ENCODE measurements at regions not wholly inside any gene's neighbourhood (a gene's known extent, or its start where the extent isn't known, plus 50 kb on each side); places are given as distances from the start of the nearest gene placed in this dataset.

- TF ChIP-seq SP1 (IDR thresholded peaks at IDR 0.05) (no peak), ARNT (IDR thresholded peaks at IDR 0.05) (no peak), CTBP1 (IDR thresholded peaks at IDR 0.05; ENCODE audit: borderline replicate concordance) (no peak), SUZ12 (IDR thresholded peaks at IDR 0.05) (no peak), HDGF (IDR thresholded peaks at IDR 0.05; ENCODE audit: borderline replicate concordance) (no peak), BHLHE40 (IDR thresholded peaks at IDR 0.05; ENCODE audit: borderline replicate concordance) (no peak), FOXK2 (IDR thresholded peaks at IDR 0.05) (no peak), FOXM1 (IDR thresholded peaks at IDR 0.05; ENCODE audit: borderline replicate concordance) (no peak), TARDBP (IDR thresholded peaks at IDR 0.05) (no peak), ZNF384 (IDR thresholded peaks at IDR 0.05) (no peak)
Measured at GRCh38 chr22:23458663-23459541, 121.2 kb downstream of the IGLL1 start.
